ENCODE measurements at regions not wholly inside any gene's neighbourhood (a gene's known extent, or its start where the extent isn't known, plus 50 kb on each side); places are given as distances from the start of the nearest gene placed in this dataset.

- Histone ChIP-seq H3K4me3 (replicated peaks; ENCODE audit: low read depth, low read length) (no peak overlapping the region), H3K27me3 (replicated peaks; ENCODE audit: control insufficient read depth, insufficient read depth, low read length) (no peaks in the 10 kb centered on the region; the same call in 1 of the 2 replicates), H3K36me3 (ENCODE audit: control insufficient read depth, insufficient read depth, low read length) (no peaks in the 10 kb centered on the region)
- TF ChIP-seq, protein P1, sequence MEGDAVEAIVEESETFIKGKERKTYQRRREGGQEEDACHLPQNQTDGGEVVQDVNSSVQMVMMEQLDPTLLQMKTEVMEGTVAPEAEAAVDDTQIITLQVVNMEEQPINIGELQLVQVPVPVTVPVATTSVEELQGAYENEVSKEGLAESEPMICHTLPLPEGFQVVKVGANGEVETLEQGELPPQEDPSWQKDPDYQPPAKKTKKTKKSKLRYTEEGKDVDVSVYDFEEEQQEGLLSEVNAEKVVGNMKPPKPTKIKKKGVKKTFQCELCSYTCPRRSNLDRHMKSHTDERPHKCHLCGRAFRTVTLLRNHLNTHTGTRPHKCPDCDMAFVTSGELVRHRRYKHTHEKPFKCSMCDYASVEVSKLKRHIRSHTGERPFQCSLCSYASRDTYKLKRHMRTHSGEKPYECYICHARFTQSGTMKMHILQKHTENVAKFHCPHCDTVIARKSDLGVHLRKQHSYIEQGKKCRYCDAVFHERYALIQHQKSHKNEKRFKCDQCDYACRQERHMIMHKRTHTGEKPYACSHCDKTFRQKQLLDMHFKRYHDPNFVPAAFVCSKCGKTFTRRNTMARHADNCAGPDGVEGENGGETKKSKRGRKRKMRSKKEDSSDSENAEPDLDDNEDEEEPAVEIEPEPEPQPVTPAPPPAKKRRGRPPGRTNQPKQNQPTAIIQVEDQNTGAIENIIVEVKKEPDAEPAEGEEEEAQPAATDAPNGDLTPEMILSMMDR (IDR thresholded peaks at IDR 0.05; ENCODE audit: insufficient read depth, low read length, poor library complexity, severe bottlenecking) = no peak
- no peak for DNase-seq (ENCODE audit: extremely low read depth, insufficient read length)
Observed at GRCh38 chr3:57004229-57004628, 56.2 kb upstream of the SPATA12 start.

DNA sequence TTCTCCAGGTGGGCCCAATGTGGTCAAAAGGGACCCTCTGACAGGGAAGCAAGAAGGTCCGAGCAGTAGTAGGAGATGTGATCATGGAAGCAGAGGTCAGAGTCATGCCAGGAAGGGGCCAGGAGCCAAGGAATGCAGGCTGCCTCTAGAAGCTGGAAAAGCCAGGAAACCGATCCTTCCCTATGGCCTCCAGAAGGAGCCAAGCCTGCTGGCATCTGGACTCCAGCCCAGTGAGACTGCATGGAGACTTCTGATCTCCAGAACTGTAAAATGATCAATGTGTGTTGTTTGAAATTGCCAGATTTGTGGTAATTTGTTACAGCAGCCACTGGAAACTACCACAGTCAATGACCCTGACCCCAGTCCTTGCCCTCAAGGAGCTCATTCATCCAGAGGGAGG, 56.8 kb upstream of the SPATA12 start:
- TF ChIP-seq, protein P1 (IDR thresholded peaks at IDR 0.05; ENCODE audit: insufficient read depth, low read length, poor library complexity, severe bottlenecking) = no peak
- Histone ChIP-seq H3K36me3 (ENCODE audit: control insufficient read depth, insufficient read depth, low read length) (no peaks in the 10 kb centered on the region), H3K27me3 (replicated peaks; ENCODE audit: control insufficient read depth, insufficient read depth, low read length) (no peaks in the 10 kb centered on the region; the same call in 1 of the 2 replicates), H3K4me3 (replicated peaks; ENCODE audit: low read depth, low read length) (no peak overlapping the region)
- DNase-seq (ENCODE audit: extremely low read depth, insufficient read length) = no peak

- TF ChIP-seq, protein P1 (IDR thresholded peaks at IDR 0.05; ENCODE audit: insufficient read depth, low read length, poor library complexity, severe bottlenecking) = no peak
- H3K36me3 ChIP-seq (ENCODE audit: control insufficient read depth, insufficient read depth, low read length) = no peaks in the 10 kb centered on the region
- no peaks in the 10 kb centered on the region; the same call in 1 of the 2 replicates for H3K27me3 ChIP-seq (replicated peaks; ENCODE audit: control insufficient read depth, insufficient read depth, low read length)
- no peak overlapping the region for H3K4me3 ChIP-seq (replicated peaks; ENCODE audit: low read depth, low read length)
- no peak for DNase-seq (ENCODE audit: extremely low read depth, insufficient read length)
Observed at GRCh38 chr3:57001356-57001755, 59.1 kb upstream of the SPATA12 start.

GRCh38 chr3:57000012-57000411, 60.5 kb upstream of the SPATA12 start:
- TF ChIP-seq, protein P1 (IDR thresholded peaks at IDR 0.05; ENCODE audit: insufficient read depth, low read length, poor library complexity, severe bottlenecking) = no peak
- Histone ChIP-seq H3K27me3 (replicated peaks; ENCODE audit: control insufficient read depth, insufficient read depth, low read length) (no peaks in the 10 kb centered on the region; the same call in 1 of the 2 replicates), H3K36me3 (ENCODE audit: control insufficient read depth, insufficient read depth, low read length) (no peaks in the 10 kb centered on the region), H3K4me3 (replicated peaks; ENCODE audit: low read depth, low read length) (no peak overlapping the region)
- no peak for DNase-seq (ENCODE audit: extremely low read depth, insufficient read length)

DNA sequence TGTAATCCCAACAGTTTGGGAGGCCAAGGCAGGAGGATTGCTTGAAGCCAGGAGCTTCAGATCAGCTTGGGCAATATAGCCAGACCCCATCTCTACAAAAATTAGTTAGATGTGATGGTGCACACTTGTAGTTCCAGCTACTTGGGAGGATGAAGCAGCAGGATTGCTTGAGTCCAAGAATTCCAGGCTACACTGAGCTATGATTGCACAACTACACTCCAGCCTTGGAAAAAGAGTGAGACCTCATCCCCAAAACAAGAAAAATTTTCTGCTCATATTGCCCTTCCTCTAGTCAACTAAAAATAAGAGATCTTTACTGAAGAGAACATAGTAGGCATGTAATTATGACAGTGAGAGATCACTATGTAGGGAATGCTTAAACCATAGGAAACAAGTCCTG, 60.9 kb upstream of the SPATA12 start:
- H3K4me3 ChIP-seq (replicated peaks; ENCODE audit: low read depth, low read length) = no peak overlapping the region
- TF ChIP-seq, protein P1 (IDR thresholded peaks at IDR 0.05; ENCODE audit: insufficient read depth, low read length, poor library complexity, severe bottlenecking) = no peak
- DNase-seq (ENCODE audit: extremely low read depth, insufficient read length) = no peak

GRCh38 chr3:56998076-56998529, 62.4 kb upstream of the SPATA12 start:
- no peak for DNase-seq (ENCODE audit: extremely low read depth, insufficient read length)
- H3K36me3 ChIP-seq (ENCODE audit: control insufficient read depth, insufficient read depth, low read length) = no peaks in the 10 kb centered on the region
- TF ChIP-seq, protein P1 (IDR thresholded peaks at IDR 0.05; ENCODE audit: insufficient read depth, low read length, poor library complexity, severe bottlenecking) = no peak
- H3K4me3 ChIP-seq (replicated peaks; ENCODE audit: low read depth, low read length) = no peak overlapping the region
- H3K27me3 ChIP-seq (replicated peaks; ENCODE audit: control insufficient read depth, insufficient read depth, low read length) = no peaks in the 10 kb centered on the region

More for the DNA sequence above, 60.9 kb upstream of the SPATA12 start:
- Histone ChIP-seq H3K27me3 (replicated peaks; ENCODE audit: control insufficient read depth, insufficient read depth, low read length) (no peaks in the 10 kb centered on the region; the same call in 1 of the 2 replicates), H3K36me3 (ENCODE audit: control insufficient read depth, insufficient read depth, low read length) (no peaks in the 10 kb centered on the region)
